SU-DHL-6 (cell line): ENCODE measurements at regions not wholly inside any gene's neighbourhood (a gene's known extent, or its start where the extent isn't known, plus 50 kb on each side); places are given as distances from the start of the nearest gene placed in this dataset.

Source experiments
- H2AFZ ChIP-seq: fragments of 200-600 bp; sonication (generic); 2 replicates; pipeline ENCODE4 v1.6.1; 2014; ENCODE audit warnings: low read depth, mild to moderate bottlenecking, moderate library complexity, mixed read lengths, antibody characterized with exemption, low read length; ENCODE audit not compliant: severe bottlenecking
- H3F3A ChIP-seq: fragments of 200-600 bp; shearing (Covaris generic); 2 replicates; pipeline ENCODE4 v1.6.0; 2016; ENCODE audit warnings: antibody characterized with exemption, mild to moderate bottlenecking; ENCODE audit not compliant: insufficient read depth
- H3K27ac ChIP-seq: fragments of 200-600 bp; sonication (generic); 2 replicates; pipeline ENCODE4 v1.5.1; 2016; ENCODE audit warnings: low read depth, mild to moderate bottlenecking, low read length, moderate library complexity, mixed read lengths
- H3K27me3 ChIP-seq: fragments of 200-600 bp; sonication (generic), shearing (Covaris generic); 2 replicates; pipeline ENCODE4 v1.6.0; 2014; ENCODE audit warnings: mild to moderate bottlenecking, low read length
- H3K36me3 ChIP-seq: fragments of 200-600 bp; sonication (generic); 2 replicates; pipeline ENCODE4 v1.6.1; 2014; ENCODE audit warnings: mild to moderate bottlenecking, low read length, mixed read lengths
- H3K4me2 ChIP-seq: fragments of 300-600, 200-600 bp; shearing (Covaris generic), sonication (generic); 2 replicates; pipeline ENCODE4 v1.6.0; 2014; ENCODE audit warnings: low read length, low read depth, mild to moderate bottlenecking; ENCODE audit not compliant: poor library complexity, severe bottlenecking
- H3K4me3 ChIP-seq: fragments of 200-600 bp; sonication (generic); 2 replicates; pipeline ENCODE4 v1.5.1; 2014; ENCODE audit warnings: antibody characterized with exemption, low read length, mild to moderate bottlenecking, mixed read lengths; ENCODE audit not compliant: insufficient read depth, poor library complexity, severe bottlenecking
- H3K79me2 ChIP-seq: fragments of 200-600 bp; sonication (generic); 2 replicates; pipeline ENCODE4 v1.6.1; 2014; ENCODE audit warnings: mild to moderate bottlenecking, low read length, moderate library complexity; ENCODE audit not compliant: insufficient read depth
- H3K9ac ChIP-seq: fragments of 200-600 bp; sonication (generic); 2 replicates; pipeline ENCODE4 v1.7.0; 2014; ENCODE audit warnings: mild to moderate bottlenecking, low read length
- H3K9me2 ChIP-seq: fragments of 200-600 bp; sonication (generic); replicated peaks from 2 replicates; pipeline ENCODE4 v1.6.1; 2014; ENCODE audit warnings: low read length; ENCODE audit not compliant: insufficient read depth
- H3K9me3 ChIP-seq: fragments of 200-600 bp; sonication (generic); 2 replicates; pipeline ENCODE4 v1.6.1; 2014; ENCODE audit warnings: low read length, mixed read lengths; ENCODE audit not compliant: insufficient read depth
- H4K20me1 ChIP-seq: fragments of 200-600 bp; sonication (generic); 2 replicates; pipeline ENCODE4 v1.6.1; 2014; ENCODE audit warnings: low read depth, mild to moderate bottlenecking, antibody characterized with exemption, low read length, moderate library complexity, mixed read lengths
- EZH2phosphoT487 ChIP-seq: fragments of 200-600 bp; sonication (generic), shearing (Covaris generic); conservative IDR thresholded peaks from 2 replicates; pipeline ENCODE4 v1.6.1; 2018; ENCODE audit warnings: mild to moderate bottlenecking, antibody characterized with exemption, low read length, moderate library complexity, mixed read lengths
- TF ChIP-seq, protein P1 (sequence below): fragments of 200-600 bp; sonication (generic); IDR thresholded peaks from one replicate; pipeline ENCODE4 v1.5.1; 2017; ENCODE audit warnings: antibody characterized with exemption, mild to moderate bottlenecking, low read length, moderate library complexity; ENCODE audit not compliant: insufficient read depth, poor library complexity, severe bottlenecking

GRCh38 chrX:3960952-3961351, 247.5 kb upstream of the PRKX start:
- Histone ChIP-seq H3K36me3 (no peaks in the 10 kb centered on the region), H3K4me2 (no peak overlapping the region), H3K79me2 (no peaks in the 10 kb centered on the region)

DNA sequence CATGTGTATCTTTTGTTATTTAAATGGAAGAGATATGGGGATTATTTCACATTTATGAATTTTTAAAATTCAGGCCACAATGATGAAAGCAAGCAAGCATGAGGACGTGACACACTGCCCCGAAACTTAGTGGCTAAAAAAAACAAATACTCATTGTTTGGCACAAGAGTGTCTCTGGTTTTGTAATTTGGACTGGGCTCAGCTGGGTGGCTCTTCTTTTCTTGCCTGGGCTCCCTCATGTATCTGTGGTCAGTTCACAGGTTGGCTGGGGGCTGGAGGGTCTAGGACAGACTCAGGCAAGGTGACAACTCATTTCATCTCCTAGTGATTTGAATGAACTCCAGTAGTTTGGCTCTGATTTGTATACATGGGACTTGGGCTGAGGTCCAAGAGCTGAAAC, 238.4 kb upstream of the PRKX start:
- Histone ChIP-seq H3K27ac (no peak overlapping the region), H4K20me1 (no peaks in the 10 kb centered on the region), H3K79me2 (no peaks in the 10 kb centered on the region), H3K9ac (no peak overlapping the region), H3K4me2 (no peak overlapping the region), H3K9me3 (no peaks in the 10 kb centered on the region), H3F3A (no peaks in the 10 kb centered on the region), H3K4me3 (no peak overlapping the region), H2AFZ (no peak overlapping the region), H3K36me3 (no peaks in the 10 kb centered on the region), H3K27me3 (no peaks in the 10 kb centered on the region), H3K9me2 (no peaks in the 10 kb centered on the region)
- no peak for TF ChIP-seq EZH2phosphoT487
- TF ChIP-seq, protein P1, sequence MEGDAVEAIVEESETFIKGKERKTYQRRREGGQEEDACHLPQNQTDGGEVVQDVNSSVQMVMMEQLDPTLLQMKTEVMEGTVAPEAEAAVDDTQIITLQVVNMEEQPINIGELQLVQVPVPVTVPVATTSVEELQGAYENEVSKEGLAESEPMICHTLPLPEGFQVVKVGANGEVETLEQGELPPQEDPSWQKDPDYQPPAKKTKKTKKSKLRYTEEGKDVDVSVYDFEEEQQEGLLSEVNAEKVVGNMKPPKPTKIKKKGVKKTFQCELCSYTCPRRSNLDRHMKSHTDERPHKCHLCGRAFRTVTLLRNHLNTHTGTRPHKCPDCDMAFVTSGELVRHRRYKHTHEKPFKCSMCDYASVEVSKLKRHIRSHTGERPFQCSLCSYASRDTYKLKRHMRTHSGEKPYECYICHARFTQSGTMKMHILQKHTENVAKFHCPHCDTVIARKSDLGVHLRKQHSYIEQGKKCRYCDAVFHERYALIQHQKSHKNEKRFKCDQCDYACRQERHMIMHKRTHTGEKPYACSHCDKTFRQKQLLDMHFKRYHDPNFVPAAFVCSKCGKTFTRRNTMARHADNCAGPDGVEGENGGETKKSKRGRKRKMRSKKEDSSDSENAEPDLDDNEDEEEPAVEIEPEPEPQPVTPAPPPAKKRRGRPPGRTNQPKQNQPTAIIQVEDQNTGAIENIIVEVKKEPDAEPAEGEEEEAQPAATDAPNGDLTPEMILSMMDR = no peak

More at GRCh38 chrX:3960952-3961351, 247.5 kb upstream of the PRKX start:
- no peaks in the 10 kb centered on the region for H4K20me1 ChIP-seq
- H3K4me3 ChIP-seq = no peak overlapping the region
- H3K9me3 ChIP-seq = no peaks in the 10 kb centered on the region
- no peak overlapping the region for H3K9ac ChIP-seq
- H3K27me3 ChIP-seq = no peaks in the 10 kb centered on the region
- H3K27ac ChIP-seq = no peak overlapping the region
- no peaks in the 10 kb centered on the region for H3F3A ChIP-seq
- H2AFZ ChIP-seq = no peak overlapping the region
- TF ChIP-seq EZH2phosphoT487 = no peak
- TF ChIP-seq, protein P1 = no peak
- no peaks in the 10 kb centered on the region for H3K9me2 ChIP-seq

GRCh38 chrX:3950373-3950772, 236.9 kb upstream of the PRKX start:
- no peak overlapping the region for H3K4me3 ChIP-seq
- no peaks in the 10 kb centered on the region for H3K9me2 ChIP-seq
- no peaks in the 10 kb centered on the region for H3K27me3 ChIP-seq
- no peak overlapping the region for H3K9ac ChIP-seq
- H3K9me3 ChIP-seq = no peaks in the 10 kb centered on the region
- H3F3A ChIP-seq = no peaks in the 10 kb centered on the region
- no peaks in the 10 kb centered on the region for H3K36me3 ChIP-seq
- H3K79me2 ChIP-seq = no peaks in the 10 kb centered on the region
- H3K27ac ChIP-seq = no peak overlapping the region
- H2AFZ ChIP-seq = no peak overlapping the region
- no peak overlapping the region for H3K4me2 ChIP-seq
- H4K20me1 ChIP-seq = no peaks in the 10 kb centered on the region
- TF ChIP-seq EZH2phosphoT487 = no peak
- TF ChIP-seq, protein P1 = no peak

DNA sequence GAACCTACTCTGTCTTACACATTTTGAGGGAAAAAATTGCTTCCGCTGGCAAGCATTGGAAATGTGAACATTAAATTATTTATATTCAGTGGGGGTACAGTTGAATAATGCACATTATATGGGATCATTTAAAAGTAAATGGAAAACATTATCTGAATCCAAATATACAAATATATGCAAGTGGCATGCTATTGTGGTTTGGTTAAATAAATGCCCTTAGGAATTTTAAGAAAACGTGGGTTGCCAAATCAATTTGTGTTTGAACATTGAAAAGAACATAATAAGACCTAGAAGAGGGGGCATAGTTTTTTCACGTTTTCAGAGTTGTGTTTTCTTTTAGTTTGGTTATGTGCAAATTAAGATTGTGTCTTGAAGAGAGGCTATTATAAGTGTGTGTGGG, 230.5 kb upstream of the PRKX start:
- Histone ChIP-seq H3K36me3 (no peaks in the 10 kb centered on the region), H3K27me3 (no peaks in the 10 kb centered on the region), H4K20me1 (no peaks in the 10 kb centered on the region), H3F3A (no peaks in the 10 kb centered on the region), H3K9me3 (no peaks in the 10 kb centered on the region), H2AFZ (no peak overlapping the region), H3K9ac (no peak overlapping the region), H3K4me2 (no peak overlapping the region), H3K79me2 (no peaks in the 10 kb centered on the region), H3K27ac (no peak overlapping the region), H3K4me3 (no peak overlapping the region), H3K9me2 (no peaks in the 10 kb centered on the region)
- TF ChIP-seq, protein P1 = no peak
- no peak for TF ChIP-seq EZH2phosphoT487
